Smooth muscle cell (in vitro differentiated cells): ENCODE measurements at regions not wholly inside any gene's neighbourhood (a gene's known extent, or its start where the extent isn't known, plus 50 kb on each side); places are given as distances from the start of the nearest gene placed in this dataset.
A peak's percentile ranks its signal among the peaks of the same experiment; 100 is the strongest.
"Not testable (repeated sequence)": the region's sequence is repeated elsewhere in the genome, so short reads cannot be mapped to it uniquely, and the experiment has no call there.

Experiments used
- DNase-seq: peaks from one replicate; lab custom pipeline; 2025; ENCODE audit not compliant: unreplicated experiment; lab: John Stamatoyannopoulos, UW
- H2AFZ ChIP-seq: fragments of 200-600 bp; sonication (generic); 2 replicates; pipeline ENCODE4 v1.6.0; 2016; ENCODE audit warnings: antibody characterized with exemption, low read depth, mild to moderate bottlenecking
- H3F3A ChIP-seq: fragments of 200-600 bp; sonication (generic); 2 replicates; pipeline ENCODE4 v1.6.0; 2017; ENCODE audit warnings: antibody characterized with exemption, low read depth
- H3K27ac ChIP-seq: fragments of 200-600 bp; sonication (generic); 2 replicates; pipeline ENCODE4 v1.5.1; 2016; ENCODE audit warnings: low read depth, mild to moderate bottlenecking
- H3K27me3 ChIP-seq: fragments of 200-600 bp; sonication (generic); 2 replicates; pipeline ENCODE4 v1.6.1; 2016; ENCODE audit warnings: low read depth, mild to moderate bottlenecking
- H3K36me3 ChIP-seq: fragments of 200-600 bp; sonication (generic); 2 replicates; pipeline ENCODE4 v1.5.1; 2016; ENCODE audit warnings: low read depth
- H3K4me1 ChIP-seq: fragments of 200-600 bp; sonication (generic); 2 replicates; pipeline ENCODE4 v1.5.1; 2016; ENCODE audit warnings: low read depth
- H3K4me2 ChIP-seq: fragments of 200-600 bp; sonication (generic); 2 replicates; pipeline ENCODE4 v1.6.0; 2016; ENCODE audit warnings: mild to moderate bottlenecking
- H3K4me3 ChIP-seq: fragments of 200-600 bp; sonication (generic); 2 replicates; pipeline ENCODE4 v1.5.1; 2016; ENCODE audit warnings: mild to moderate bottlenecking
- H3K79me2 ChIP-seq: fragments of 200-600 bp; sonication (generic); 2 replicates; pipeline ENCODE4 v1.6.0; 2016; ENCODE audit warnings: low read depth, mild to moderate bottlenecking
- H3K9ac ChIP-seq: fragments of 200-600 bp; sonication (generic); 2 replicates; pipeline ENCODE4 v1.6.0; 2016; ENCODE audit warnings: low read depth
- H3K9me3 ChIP-seq: fragments of 200-600 bp; sonication (generic); replicated peaks from 2 replicates; pipeline ENCODE4 v1.5.1; 2016; ENCODE audit warnings: low read depth
- H4K20me1 ChIP-seq: fragments of 200-600 bp; sonication (generic); 2 replicates; pipeline ENCODE4 v1.6.0; 2016; ENCODE audit warnings: low read depth
- WGBS: methylation state at CpG from one replicate; pipeline ENCODE4 v1.1.7; 2016; ENCODE audit warnings: low lambda C conversion rate; 5-methylcytosine and 5-hydroxymethylcytosine counted together
- TF ChIP-seq, protein P1 (sequence below): fragments of 200-600 bp; sonication (generic); IDR thresholded peaks from 2 replicates; pipeline ENCODE4 v1.5.1; 2017; ENCODE audit warnings: borderline replicate concordance, mild to moderate bottlenecking, antibody characterized with exemption; ENCODE audit not compliant: insufficient read depth, poor library complexity, severe bottlenecking

GRCh38 chr1:221575605-221576004, 166.3 kb downstream of the DUSP10 start:
- TF ChIP-seq, protein P1, sequence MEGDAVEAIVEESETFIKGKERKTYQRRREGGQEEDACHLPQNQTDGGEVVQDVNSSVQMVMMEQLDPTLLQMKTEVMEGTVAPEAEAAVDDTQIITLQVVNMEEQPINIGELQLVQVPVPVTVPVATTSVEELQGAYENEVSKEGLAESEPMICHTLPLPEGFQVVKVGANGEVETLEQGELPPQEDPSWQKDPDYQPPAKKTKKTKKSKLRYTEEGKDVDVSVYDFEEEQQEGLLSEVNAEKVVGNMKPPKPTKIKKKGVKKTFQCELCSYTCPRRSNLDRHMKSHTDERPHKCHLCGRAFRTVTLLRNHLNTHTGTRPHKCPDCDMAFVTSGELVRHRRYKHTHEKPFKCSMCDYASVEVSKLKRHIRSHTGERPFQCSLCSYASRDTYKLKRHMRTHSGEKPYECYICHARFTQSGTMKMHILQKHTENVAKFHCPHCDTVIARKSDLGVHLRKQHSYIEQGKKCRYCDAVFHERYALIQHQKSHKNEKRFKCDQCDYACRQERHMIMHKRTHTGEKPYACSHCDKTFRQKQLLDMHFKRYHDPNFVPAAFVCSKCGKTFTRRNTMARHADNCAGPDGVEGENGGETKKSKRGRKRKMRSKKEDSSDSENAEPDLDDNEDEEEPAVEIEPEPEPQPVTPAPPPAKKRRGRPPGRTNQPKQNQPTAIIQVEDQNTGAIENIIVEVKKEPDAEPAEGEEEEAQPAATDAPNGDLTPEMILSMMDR, result no peak
- Histone ChIP-seq H3K27me3 (no peaks in the 10 kb centered on the region), H2AFZ (no peak overlapping the region), H4K20me1 (no peaks in the 10 kb centered on the region), H3K4me1 (no peaks in the 10 kb centered on the region), H3K9ac (no peak overlapping the region), H3K9me3 (no peaks in the 10 kb centered on the region), H3K4me2 (peak overlapping the region; percentile 47), H3K36me3 (peaks cover 7% of the 10 kb centered on the region), H3F3A (no peaks in the 10 kb centered on the region), H3K27ac (no peak overlapping the region), H3K4me3 (no peak overlapping the region), H3K79me2 (no peaks in the 10 kb centered on the region)
- DNase-seq, result no peak
- 69% methylated on average over 7 of the region's 7 CpGs for WGBS

DNA sequence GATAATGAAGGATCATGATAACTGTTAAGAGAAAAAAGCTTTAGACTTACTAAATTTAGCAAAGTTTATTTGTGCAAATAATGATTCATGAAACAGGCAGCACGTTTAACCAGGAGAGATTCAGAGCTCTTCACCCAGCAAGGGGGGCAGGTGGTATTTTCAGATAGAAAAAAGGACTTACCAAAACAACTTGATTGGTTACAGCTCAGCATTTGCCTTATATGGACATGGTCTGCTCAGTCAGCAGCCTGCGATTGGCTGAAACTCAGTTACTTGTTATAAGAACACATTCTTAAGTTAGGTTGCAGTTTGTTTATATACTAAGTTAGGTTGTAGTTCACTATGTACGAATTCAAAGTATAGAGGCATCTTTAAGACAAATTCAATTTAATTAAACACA, 165.6 kb downstream of the DUSP10 start:
- TF ChIP-seq, protein P1, result no peak
- Histone ChIP-seq H3K9me3 (peaks cover 3% of the 10 kb centered on the region), H3K79me2 (no peaks in the 10 kb centered on the region), H3K27ac (no peak overlapping the region), H4K20me1 (no peaks in the 10 kb centered on the region), H3K4me1 (no peaks in the 10 kb centered on the region), H3K4me3 (no peak overlapping the region), H2AFZ (peak overlapping the region; percentile 10), H3K36me3 (peaks cover 7% of the 10 kb centered on the region), H3K27me3 (no peaks in the 10 kb centered on the region), H3K9ac (no peak overlapping the region), H3K4me2 (peak overlapping the region; percentile 47), H3F3A (no peaks in the 10 kb centered on the region)
- no peak for DNase-seq
- 59% methylated on average over 3 of the region's 3 CpGs for WGBS

GRCh38 chr1:221583465-221583864, 158.4 kb downstream of the DUSP10 start:
- Histone ChIP-seq H3K4me2 (no peak overlapping the region), H3K79me2 (no peaks in the 10 kb centered on the region), H3K36me3 (no peaks in the 10 kb centered on the region), H2AFZ (no peak overlapping the region), H3K9me3 (peaks cover 3% of the 10 kb centered on the region), H3K27me3 (no peaks in the 10 kb centered on the region), H3K9ac (no peak overlapping the region), H3K4me3 (no peak overlapping the region), H3K4me1 (no peaks in the 10 kb centered on the region), H3F3A (no peaks in the 10 kb centered on the region), H3K27ac (no peak overlapping the region), H4K20me1 (no peaks in the 10 kb centered on the region)
- TF ChIP-seq, protein P1, result no peak
- 90% methylated on average over 2 of the region's 2 CpGs for WGBS
- DNase-seq, result no peak

GRCh38 chr1:221587013-221587412, 154.9 kb downstream of the DUSP10 start:
- H3K27me3 ChIP-seq, H3K36me3 ChIP-seq, H2AFZ ChIP-seq, DNase-seq, H3K4me2 ChIP-seq, H3K27ac ChIP-seq, H3K4me3 ChIP-seq, H3K4me1 ChIP-seq, H3K79me2 ChIP-seq, H3F3A ChIP-seq, H4K20me1 ChIP-seq, H3K9ac ChIP-seq, H3K9me3 ChIP-seq: not testable (repeated sequence)
- 97% methylated on average over 1 of the region's 1 CpG for WGBS

GRCh38 chr1:221591250-221591649, 150.6 kb downstream of the DUSP10 start:
- not testable (repeated sequence) for DNase-seq, H3K4me3 ChIP-seq, H3K27ac ChIP-seq

More at GRCh38 chr1:221591250-221591649, 150.6 kb downstream of the DUSP10 start:
- H3K79me2 ChIP-seq, H3F3A ChIP-seq, H3K4me2 ChIP-seq, H3K27me3 ChIP-seq, H3K9ac ChIP-seq, H2AFZ ChIP-seq, H3K9me3 ChIP-seq, H3K36me3 ChIP-seq, H4K20me1 ChIP-seq, H3K4me1 ChIP-seq: not testable (repeated sequence)
